ENCODE measurements at regions not wholly inside any gene's neighbourhood (a gene's known extent, or its start where the extent isn't known, plus 50 kb on each side); places are given as distances from the start of the nearest gene placed in this dataset.
"Not testable (repeated sequence)": the region's sequence is repeated elsewhere in the genome, so short reads cannot be mapped to it uniquely, and the experiment has no call there.

DNA sequence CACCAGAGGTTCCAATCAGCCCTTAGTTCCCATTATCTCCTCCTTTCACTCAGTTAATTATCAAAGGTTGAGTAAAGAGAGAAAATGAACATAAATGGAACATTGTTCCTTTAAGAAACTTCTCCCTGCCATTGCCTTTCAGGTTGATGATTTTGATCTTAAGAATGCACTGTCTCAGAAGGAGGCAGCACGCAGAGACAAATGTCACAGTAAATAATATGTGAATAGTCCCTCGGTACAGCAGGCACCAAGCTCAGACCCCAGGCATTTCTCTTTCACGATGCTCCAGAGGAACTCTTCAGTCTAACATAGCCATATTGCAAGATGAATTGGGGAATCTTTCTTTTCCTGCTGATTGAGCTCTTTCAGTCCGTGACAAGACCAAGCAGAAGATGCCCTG, 435.3 kb upstream of the SPTLC3 start:
- TF ChIP-seq CTCF (IDR thresholded peaks at IDR 0.05; ENCODE audit: low read depth, low read length, missing control alignments): no peak
- no peak for DNase-seq (ENCODE audit: extremely low read depth, low read depth)
- H3K4me3 ChIP-seq (replicated peaks; ENCODE audit: low read depth, low read length): no peak overlapping the region

- TF ChIP-seq CTCF (IDR thresholded peaks at IDR 0.05; ENCODE audit: low read depth, low read length, missing control alignments): no peak
- no peak for DNase-seq (ENCODE audit: extremely low read depth, low read depth)
- H3K4me3 ChIP-seq (replicated peaks; ENCODE audit: low read depth, low read length): no peak overlapping the region
Observed at GRCh38 chr20:12575352-12576095, 433.2 kb upstream of the SPTLC3 start.

- TF ChIP-seq CTCF (IDR thresholded peaks at IDR 0.05; ENCODE audit: low read depth, low read length, missing control alignments): no peak
- no peak for DNase-seq (ENCODE audit: extremely low read depth, low read depth)
Observed at GRCh38 chr20:12577213-12577612, 431.6 kb upstream of the SPTLC3 start.

GRCh38 chr20:12581644-12582289, 427.0 kb upstream of the SPTLC3 start:
- H3K4me3 ChIP-seq (replicated peaks; ENCODE audit: low read depth, low read length): no peak overlapping the region
- DNase-seq (ENCODE audit: extremely low read depth, low read depth): no peak
- TF ChIP-seq CTCF (IDR thresholded peaks at IDR 0.05; ENCODE audit: low read depth, low read length, missing control alignments): no peak

More at GRCh38 chr20:12577213-12577612, 431.6 kb upstream of the SPTLC3 start:
- no peak overlapping the region for H3K4me3 ChIP-seq (replicated peaks; ENCODE audit: low read depth, low read length)

- not testable (repeated sequence) for DNase-seq (ENCODE audit: extremely low read depth, low read depth); H3K4me3 ChIP-seq (replicated peaks; ENCODE audit: low read depth, low read length)
Observed at GRCh38 chr20:12582710-12583109, 426.1 kb upstream of the SPTLC3 start.

DNA sequence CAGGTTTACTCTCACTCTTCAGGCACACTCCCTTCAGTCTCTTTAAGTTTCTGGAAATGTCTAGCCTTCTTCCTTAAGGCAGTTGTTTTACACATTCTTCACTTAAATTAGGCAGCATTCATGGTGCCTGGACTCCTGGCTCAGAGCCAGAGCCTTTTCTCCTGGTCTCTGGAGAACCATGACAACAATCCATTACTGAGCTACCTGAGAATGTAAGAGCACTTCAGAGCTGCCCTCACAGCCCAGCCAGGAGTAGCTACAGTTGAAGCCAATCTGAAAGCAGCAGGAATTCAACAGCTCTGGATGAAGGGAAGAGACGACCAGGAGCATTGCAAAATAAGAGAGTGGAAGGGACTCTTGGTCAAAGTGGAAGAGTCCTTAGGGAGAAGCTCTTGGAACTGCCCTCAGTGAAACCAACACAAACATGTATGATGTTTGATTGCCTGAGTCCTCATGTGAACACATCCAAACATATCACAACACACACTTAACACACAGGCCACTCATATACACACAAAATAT, 416.8 kb upstream of the SPTLC3 start:
- no peak for DNase-seq (ENCODE audit: extremely low read depth, low read depth)
- H3K4me3 ChIP-seq (replicated peaks; ENCODE audit: low read depth, low read length): no peak overlapping the region
- TF ChIP-seq CTCF (IDR thresholded peaks at IDR 0.05; ENCODE audit: low read depth, low read length, missing control alignments): no peak

DNA sequence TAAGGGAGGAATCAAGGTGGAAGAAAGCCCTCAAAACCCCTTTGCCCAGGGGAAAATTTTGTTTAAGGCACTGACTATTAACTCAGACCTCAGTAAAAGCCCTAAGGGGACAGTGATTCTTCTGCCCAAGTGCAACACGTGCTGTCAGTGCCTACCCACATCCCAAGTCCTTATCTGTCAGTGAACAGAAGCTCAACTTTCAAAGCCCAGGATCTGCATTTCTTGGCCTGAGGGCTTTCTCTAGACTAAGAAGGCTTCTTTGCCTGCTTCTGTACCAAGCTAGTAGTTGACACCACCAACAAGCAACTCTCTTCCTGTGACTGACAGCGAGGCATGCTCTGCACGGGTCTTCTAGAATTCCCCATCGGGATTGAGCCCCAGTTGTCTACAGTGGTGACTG, 416.0 kb upstream of the SPTLC3 start:
- DNase-seq (ENCODE audit: extremely low read depth, low read depth): no peak
- no peak for TF ChIP-seq CTCF (IDR thresholded peaks at IDR 0.05; ENCODE audit: low read depth, low read length, missing control alignments)
- no peak overlapping the region for H3K4me3 ChIP-seq (replicated peaks; ENCODE audit: low read depth, low read length)
